Lower lobe of right lung (tissue), 2 donors: ENCODE measurements at regions not wholly inside any gene's neighbourhood (a gene's known extent, or its start where the extent isn't known, plus 50 kb on each side); places are given as distances from the start of the nearest gene placed in this dataset.
"Not testable (repeated sequence)": the region's sequence is repeated elsewhere in the genome, so short reads cannot be mapped to it uniquely, and the experiment has no call there.

Experiments used
- ATAC-seq, 2 donors: fragments of 200-7000 bp; cut with Tn5 transposase; one replicate each; pipeline ENCODE4 v1.9.1; 2020 to 2022; ENCODE audit warnings: mild to moderate bottlenecking in 2 of 2, moderate library complexity in 2 of 2
- DNase-seq: peaks from one replicate; pipeline ENCODE4 v3.0.0-alpha.2; 2020
- H3K27ac ChIP-seq: fragments of 200-600 bp; one replicate; pipeline ENCODE4 v1.8.0; 2022
- H3K27me3 ChIP-seq: fragments of 200-600 bp; one replicate; pipeline ENCODE4 v1.8.0; 2022; ENCODE audit warnings: low read depth
- H3K36me3 ChIP-seq: fragments of 200-600 bp; one replicate; pipeline ENCODE4 v1.8.0; 2022; ENCODE audit warnings: mild to moderate bottlenecking
- H3K4me1 ChIP-seq: fragments of 200-600 bp; one replicate; pipeline ENCODE4 v1.8.0; 2022
- H3K4me3 ChIP-seq: fragments of 200-600 bp; one replicate; pipeline ENCODE4 v1.8.0; 2022; ENCODE audit warnings: mild to moderate bottlenecking
- H3K9me3 ChIP-seq: fragments of 200-600 bp; one replicate; pipeline ENCODE4 v1.8.0; 2022
- CTCF ChIP-seq: fragments of 200-600 bp; IDR thresholded peaks from one replicate; pipeline ENCODE4 v1.8.0; 2022; ENCODE audit warnings: antibody characterized with exemption, mild to moderate bottlenecking
- intact Hi-C: fragments of 100-400 bp; cut with DNase I; formaldehyde crosslinking; loops from one replicate; pipeline ENCODE4 v1.11.0; 2022
- donor health status: DM: no; HTN: yes; CAD: no; lungs with severe emphysema.

- Histone ChIP-seq H3K4me3 (no peak overlapping the region), H3K27me3 (no peaks in the 10 kb centered on the region), H3K27ac (no peak overlapping the region), H3K36me3 (no peaks in the 10 kb centered on the region), H3K9me3 (no peaks in the 10 kb centered on the region), H3K4me1 (no peaks in the 10 kb centered on the region)
- TF ChIP-seq CTCF = no peak
- ATAC-seq = no peak
- intact Hi-C loops = no loop called here
- DNase-seq = no peak
These were observed 247.1 kb upstream of the FIGN start for GRCh38 chr2:163982938-163983337.

DNA sequence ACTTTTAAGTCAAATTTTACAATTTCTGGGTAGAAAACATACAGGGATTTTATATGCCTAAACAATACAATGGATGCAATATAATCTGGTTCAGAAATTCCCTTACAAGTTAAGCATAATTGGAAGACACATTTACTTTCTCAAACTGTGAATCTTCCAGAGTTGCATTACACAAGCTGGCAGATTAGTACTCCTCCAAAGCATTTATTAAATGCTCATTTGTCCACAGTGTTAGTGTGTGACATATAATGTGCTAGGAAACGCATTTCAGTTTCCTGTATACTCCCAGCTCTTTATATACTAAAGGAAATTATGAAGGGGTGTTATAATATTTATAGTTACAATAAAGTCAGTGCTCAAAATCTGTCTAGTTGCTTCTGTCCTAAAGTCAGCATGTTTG, 239.0 kb upstream of the FIGN start:
- no peak for DNase-seq
- Histone ChIP-seq H3K27ac (no peak overlapping the region), H3K9me3 (no peaks in the 10 kb centered on the region), H3K36me3 (no peaks in the 10 kb centered on the region), H3K4me3 (no peak overlapping the region), H3K27me3 (no peaks in the 10 kb centered on the region), H3K4me1 (no peaks in the 10 kb centered on the region)
- intact Hi-C loops = no loop called here
- TF ChIP-seq CTCF = no peak
- no peak for ATAC-seq

- no peak overlapping the region for H3K27ac ChIP-seq
- no peaks in the 10 kb centered on the region for H3K27me3 ChIP-seq
- no peak for DNase-seq
- no peaks in the 10 kb centered on the region for H3K36me3 ChIP-seq
- no peak overlapping the region for H3K4me3 ChIP-seq
- intact Hi-C loops = no loop called here
- no peaks in the 10 kb centered on the region for H3K4me1 ChIP-seq
- ATAC-seq = no peak
- H3K9me3 ChIP-seq = no peaks in the 10 kb centered on the region
- TF ChIP-seq CTCF = no peak
These were observed 234.4 kb upstream of the FIGN start for GRCh38 chr2:163970058-163970813.

DNA sequence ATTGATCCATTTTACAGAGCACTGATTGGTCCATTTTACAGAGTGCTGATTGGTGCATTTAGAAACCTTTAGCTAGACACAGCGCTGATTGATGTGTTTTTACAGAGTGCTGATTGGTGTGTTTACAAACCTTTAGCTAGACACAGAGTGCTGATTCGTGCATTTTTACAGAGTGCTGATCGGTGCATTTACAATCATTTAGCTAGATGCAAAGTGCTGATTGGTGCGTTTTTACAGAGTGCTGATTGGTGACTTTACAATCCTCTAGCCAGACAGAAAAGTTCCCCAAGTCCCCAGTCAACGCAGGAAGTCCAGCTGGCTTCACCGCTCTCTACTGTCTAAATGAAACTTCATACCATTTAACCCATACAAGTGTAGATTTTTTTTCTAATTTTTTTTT, 228.5 kb upstream of the FIGN start:
- H3K27me3 ChIP-seq, H3K4me3 ChIP-seq, DNase-seq, H3K4me1 ChIP-seq, H3K9me3 ChIP-seq, ATAC-seq, H3K36me3 ChIP-seq, H3K27ac ChIP-seq, intact Hi-C loops: not testable (repeated sequence)

DNA sequence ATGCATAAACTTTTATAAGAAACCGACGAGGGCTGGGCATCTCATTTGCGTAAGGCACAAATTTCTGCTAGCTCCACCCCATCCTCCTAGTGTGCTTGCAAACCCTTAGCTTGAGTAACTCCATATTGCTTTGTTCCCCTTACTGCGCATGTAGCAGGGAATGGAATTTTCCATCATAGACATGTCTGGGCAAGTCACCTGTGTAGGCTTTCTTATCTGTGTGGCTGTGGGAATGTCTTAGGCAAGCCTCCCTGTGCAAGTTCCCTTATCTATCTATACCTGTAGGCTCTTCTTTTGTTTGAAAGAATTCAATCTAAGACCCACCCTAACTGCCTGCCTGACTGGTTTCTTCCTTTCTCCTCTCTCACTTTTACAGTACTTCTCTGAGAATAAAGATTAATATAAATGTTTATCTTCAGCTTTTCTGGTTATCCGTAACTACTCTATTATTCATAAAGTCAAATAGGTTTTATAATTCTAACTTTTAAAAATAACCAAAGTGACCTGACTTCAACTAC, 217.6 kb upstream of the FIGN start:
- Histone ChIP-seq H3K9me3 (no peaks in the 10 kb centered on the region), H3K4me1 (no peaks in the 10 kb centered on the region), H3K36me3 (no peaks in the 10 kb centered on the region), H3K4me3 (no peak overlapping the region), H3K27ac (no peak overlapping the region), H3K27me3 (no peaks in the 10 kb centered on the region)
- intact Hi-C loops = no loop called here
- no peak for TF ChIP-seq CTCF
- DNase-seq (no peak), ATAC-seq (no peak)

DNA sequence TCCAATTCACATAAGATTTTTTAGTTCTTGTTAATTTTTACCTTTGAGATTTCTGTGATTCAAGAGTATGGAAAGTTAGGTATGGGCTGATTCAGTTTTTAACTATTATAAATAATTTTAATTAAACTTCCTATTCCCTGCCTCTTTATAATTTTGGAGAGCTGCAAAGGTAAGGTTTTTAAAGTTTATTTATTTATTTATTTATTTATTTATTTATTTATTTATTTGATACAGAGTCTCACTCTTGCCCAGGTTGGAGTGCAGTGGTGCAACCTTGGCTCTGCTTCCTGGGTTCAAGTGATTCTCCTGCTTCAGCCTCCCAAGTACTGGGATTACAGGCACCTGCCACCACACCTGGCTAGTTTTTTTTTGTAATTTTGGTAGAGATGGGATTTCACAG, 215.5 kb upstream of the FIGN start:
- intact Hi-C loops = no loop called here
- Histone ChIP-seq H3K4me3 (no peak overlapping the region), H3K9me3 (no peaks in the 10 kb centered on the region), H3K4me1 (no peaks in the 10 kb centered on the region), H3K27me3 (no peaks in the 10 kb centered on the region), H3K36me3 (no peaks in the 10 kb centered on the region), H3K27ac (no peak overlapping the region)
- TF ChIP-seq CTCF = no peak
- DNase-seq (no peak), ATAC-seq (no peak)
